Keratinocyte (primary cell): ENCODE measurements at regions not wholly inside any gene's neighbourhood (a gene's known extent, or its start where the extent isn't known, plus 50 kb on each side); places are given as distances from the start of the nearest gene placed in this dataset.

Experiments used
- DNase-seq: peaks from one replicate; pipeline ENCODE4 v3.0.0-alpha.2; 2011; ENCODE audit warnings: low read depth, missing footprints, low spot score
- FAIRE-seq: peaks from 2 replicates; lab custom pipeline; 2011; peaks lifted over from hg19 to GRCh38; lab: Jason Lieb, UNC
- H2AFZ ChIP-seq: 2 replicates; pipeline ENCODE4 v1.6.0; 2012; ENCODE audit warnings: low read length, control low read depth, inconsistent platforms; ENCODE audit not compliant: control insufficient read depth
- H3K27ac ChIP-seq: 2 replicates; pipeline ENCODE4 v1.5.1; 2011; ENCODE audit warnings: low read length; ENCODE audit not compliant: control insufficient read depth, insufficient read depth
- H3K27me3 ChIP-seq: 3 replicates; pipeline ENCODE4 v1.6.0; 2011; ENCODE audit warnings: low read length; ENCODE audit not compliant: control insufficient read depth, insufficient read depth; ENCODE audit errors: extremely low read depth
- H3K36me3 ChIP-seq, 2 experiments: 2 replicates in 1 of 2; 3 replicates in 1 of 2; pipeline ENCODE4 v1.5.1; 2011; ENCODE audit warnings: low read length in 2 of 2, mild to moderate bottlenecking in 1 of 2; ENCODE audit not compliant: control insufficient read depth in 2 of 2, insufficient read depth in 2 of 2; ENCODE audit errors: extremely low read depth in 1 of 2
- H3K4me1 ChIP-seq: 3 replicates; pipeline ENCODE4 v1.5.1; 2011; ENCODE audit warnings: low read length; ENCODE audit not compliant: control insufficient read depth, insufficient read depth; ENCODE audit errors: extremely low read depth
- H3K4me2 ChIP-seq: 3 replicates; pipeline ENCODE4 v1.6.0; 2011; ENCODE audit warnings: low read depth, low read length; ENCODE audit not compliant: control insufficient read depth, insufficient read depth; ENCODE audit errors: extremely low read depth
- H3K4me3 ChIP-seq, 3 experiments: fragments of 200-600 bp in 1 of 3; sonication (generic) in 1 of 3; 2 replicates in 2 of 3; 3 replicates in 1 of 3; pipeline ENCODE4 v1.5.1; 2011 to 2016; ENCODE audit warnings: low read length in 3 of 3, mild to moderate bottlenecking in 3 of 3, control low read depth in 2 of 3, inconsistent platforms in 1 of 3, low read depth in 1 of 3, mixed read lengths in 1 of 3, mixed run types in 1 of 3, moderate library complexity in 1 of 3; ENCODE audit not compliant: control insufficient read depth in 2 of 3, insufficient read depth in 2 of 3; ENCODE audit errors: extremely low read depth in 1 of 3
- H3K79me2 ChIP-seq: 2 replicates; pipeline ENCODE4 v1.6.0; 2012; ENCODE audit warnings: low read length; ENCODE audit not compliant: control insufficient read depth, insufficient read depth
- H3K9ac ChIP-seq: 3 replicates; pipeline ENCODE4 v1.6.0; 2011; ENCODE audit warnings: low read length; ENCODE audit not compliant: control insufficient read depth, insufficient read depth; ENCODE audit errors: extremely low read depth
- H3K9me1 ChIP-seq: 3 replicates; pipeline ENCODE4 v1.6.0; 2011; ENCODE audit warnings: low read length; ENCODE audit not compliant: control insufficient read depth, insufficient read depth; ENCODE audit errors: extremely low read depth
- H3K9me3 ChIP-seq: 2 replicates; pipeline ENCODE4 v1.5.1; 2012; ENCODE audit warnings: low read depth, low read length; ENCODE audit not compliant: control insufficient read depth
- H4K20me1 ChIP-seq: 3 replicates; pipeline ENCODE4 v1.6.0; 2011; ENCODE audit warnings: low read length; ENCODE audit not compliant: control insufficient read depth, insufficient read depth; ENCODE audit errors: extremely low read depth
- EZH2 ChIP-seq: IDR thresholded peaks from one replicate; pipeline ENCODE4 v1.6.1; 2012; ENCODE audit warnings: inconsistent platforms, mild to moderate bottlenecking, low read length, moderate library complexity
- dilution Hi-C: fragments of 300-500 bp; cut with MboI; formaldehyde crosslinking; loops from one replicate; pipeline ENCODE4 v1.7.0; 2020; ENCODE audit warnings: low sequenced_read_pairs; ENCODE audit not compliant: extremely low pct_ligation_motif_present
- TF ChIP-seq, protein P1 (sequence below), 3 experiments: IDR thresholded peaks in 1 of 3; conservative IDR thresholded peaks in 1 of 3; optimal IDR thresholded peaks in 1 of 3; 2 replicates in 2 of 3; 3 replicates in 1 of 3; pipeline versions ENCODE3 to v1.5.1; 2011; ENCODE audit warnings: low read length in 3 of 3, mild to moderate bottlenecking in 3 of 3, moderate library complexity in 2 of 3, control low read depth in 1 of 3, inconsistent platforms in 1 of 3; ENCODE audit not compliant: insufficient read depth in 2 of 3; ENCODE audit errors: extremely low read depth in 1 of 3

DNA sequence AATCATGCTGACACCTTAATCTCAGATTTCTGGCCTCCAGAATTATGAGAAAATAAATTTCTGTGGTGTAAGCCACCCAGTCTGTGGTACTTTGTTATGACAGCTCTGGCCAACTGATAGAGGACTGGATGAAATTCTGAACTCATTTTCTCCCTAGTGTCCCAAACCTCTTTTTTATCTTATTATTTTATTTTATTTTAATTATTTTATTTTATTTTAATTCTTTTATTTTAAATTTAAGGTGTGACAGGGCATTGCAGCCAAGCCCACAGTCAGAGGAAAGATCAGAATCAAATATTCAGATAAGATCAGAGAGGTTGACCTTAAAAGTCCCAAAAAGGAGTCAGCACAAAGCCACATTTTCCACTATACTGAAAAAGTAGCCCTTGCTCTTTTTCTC, 228.1 kb downstream of the TFEC start:
- FAIRE-seq, result no peak
- dilution Hi-C loops, result no loop called here

DNA sequence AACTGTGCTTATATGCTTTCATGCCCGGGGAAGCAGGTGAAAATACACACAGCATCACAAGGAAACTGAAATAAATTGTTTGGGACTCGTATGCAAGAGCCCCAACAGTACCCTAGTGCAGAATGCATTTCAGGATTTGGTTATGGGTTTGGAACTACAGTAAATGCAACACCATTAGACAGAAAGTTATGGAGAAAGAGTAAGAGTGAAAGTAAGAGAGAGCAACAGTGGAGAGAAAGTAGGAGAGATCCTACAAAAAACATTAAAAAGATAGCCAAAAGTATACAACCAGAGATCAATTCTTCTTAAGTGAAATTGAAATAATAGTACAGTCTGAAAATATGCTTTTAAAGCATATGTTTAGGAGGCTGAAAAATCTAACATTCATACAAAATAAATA, 231.1 kb downstream of the TFEC start:
- Histone ChIP-seq H3K9me1 (no peaks in the 10 kb centered on the region), H3K36me3 (no peaks in the 10 kb centered on the region), H3K4me2 (no peak overlapping the region), H4K20me1 (no peaks in the 10 kb centered on the region), H3K9me3 (no peaks in the 10 kb centered on the region), H3K79me2 (no peaks in the 10 kb centered on the region), H3K4me3 (no peak overlapping the region), H3K27me3 (no peaks in the 10 kb centered on the region), H3K4me1 (no peaks in the 10 kb centered on the region), H2AFZ (no peak overlapping the region), H3K9ac (no peak overlapping the region), H3K27ac (no peak overlapping the region)
- dilution Hi-C loops, result no loop called here
- TF ChIP-seq, protein P1, sequence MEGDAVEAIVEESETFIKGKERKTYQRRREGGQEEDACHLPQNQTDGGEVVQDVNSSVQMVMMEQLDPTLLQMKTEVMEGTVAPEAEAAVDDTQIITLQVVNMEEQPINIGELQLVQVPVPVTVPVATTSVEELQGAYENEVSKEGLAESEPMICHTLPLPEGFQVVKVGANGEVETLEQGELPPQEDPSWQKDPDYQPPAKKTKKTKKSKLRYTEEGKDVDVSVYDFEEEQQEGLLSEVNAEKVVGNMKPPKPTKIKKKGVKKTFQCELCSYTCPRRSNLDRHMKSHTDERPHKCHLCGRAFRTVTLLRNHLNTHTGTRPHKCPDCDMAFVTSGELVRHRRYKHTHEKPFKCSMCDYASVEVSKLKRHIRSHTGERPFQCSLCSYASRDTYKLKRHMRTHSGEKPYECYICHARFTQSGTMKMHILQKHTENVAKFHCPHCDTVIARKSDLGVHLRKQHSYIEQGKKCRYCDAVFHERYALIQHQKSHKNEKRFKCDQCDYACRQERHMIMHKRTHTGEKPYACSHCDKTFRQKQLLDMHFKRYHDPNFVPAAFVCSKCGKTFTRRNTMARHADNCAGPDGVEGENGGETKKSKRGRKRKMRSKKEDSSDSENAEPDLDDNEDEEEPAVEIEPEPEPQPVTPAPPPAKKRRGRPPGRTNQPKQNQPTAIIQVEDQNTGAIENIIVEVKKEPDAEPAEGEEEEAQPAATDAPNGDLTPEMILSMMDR (optimal IDR thresholded peaks at IDR 0.05 in 1 of 3, IDR thresholded peaks at IDR 0.05 in 1 of 3, conservative IDR thresholded peaks at IDR 0.05 in 1 of 3; ENCODE audit: extremely low read depth in 1 of 3, insufficient read depth in 2 of 3, low read length in 3 of 3), result no peak
- no peak for TF ChIP-seq EZH2
- FAIRE-seq (no peak), DNase-seq (no peak)

More for the DNA sequence above, 228.1 kb downstream of the TFEC start:
- no peaks in the 10 kb centered on the region for H3K4me1 ChIP-seq
- H3K4me3 ChIP-seq, result no peak overlapping the region
- H3K27me3 ChIP-seq, result no peaks in the 10 kb centered on the region
- no peaks in the 10 kb centered on the region for H4K20me1 ChIP-seq
- H3K4me2 ChIP-seq, result no peak overlapping the region
- H3K9me1 ChIP-seq, result no peaks in the 10 kb centered on the region
- TF ChIP-seq EZH2, result no peak
- TF ChIP-seq, protein P1 (optimal IDR thresholded peaks at IDR 0.05 in 1 of 3, IDR thresholded peaks at IDR 0.05 in 1 of 3, conservative IDR thresholded peaks at IDR 0.05 in 1 of 3; ENCODE audit: extremely low read depth in 1 of 3, insufficient read depth in 2 of 3, low read length in 3 of 3), result no peak
- H3K79me2 ChIP-seq, result no peaks in the 10 kb centered on the region
- no peaks in the 10 kb centered on the region for H3K36me3 ChIP-seq
- H3K9me3 ChIP-seq, result no peaks in the 10 kb centered on the region
- H3K27ac ChIP-seq, result no peak overlapping the region
- no peak overlapping the region for H2AFZ ChIP-seq
- no peak overlapping the region for H3K9ac ChIP-seq
- DNase-seq, result no peak
